Activated CD8-positive, alpha-beta T cell treated with anti-CD3 and anti-CD28 coated beads for 36 hours (primary cell): ENCODE measurements at regions not wholly inside any gene's neighbourhood (a gene's known extent, or its start where the extent isn't known, plus 50 kb on each side); places are given as distances from the start of the nearest gene placed in this dataset.

Experiments used
- ATAC-seq: fragments of 200-7000 bp; cut with Tn5 transposase; one replicate; pipeline ENCODE4 v1.10.0; 2021; ENCODE audit warnings: mild to moderate bottlenecking, moderate library complexity
- CTCF ChIA-PET: fragments of 350-600 bp; sonication (Branson Sonifier 250); formaldehyde crosslinking; loops from one replicate; lab custom pipeline; 2021; ENCODE audit warnings: antibody characterized with exemption; lab: Charles Lee
- POLR2A ChIA-PET: fragments of 350-600 bp; sonication (Branson Sonifier 250); formaldehyde crosslinking; loops from one replicate; lab custom pipeline; 2021; ENCODE audit warnings: antibody characterized with exemption; lab: Charles Lee
- DNase-seq: peaks from one replicate; pipeline ENCODE4 v3.0.0-alpha.2; 2020
- H3K27ac Mint-ChIP-seq: one replicate; pipeline ENCODE4 v1.8.0; 2021; ENCODE audit warnings: mild to moderate bottlenecking, mixed read lengths
- H3K27me3 Mint-ChIP-seq: one replicate; pipeline ENCODE4 v1.8.0; 2021; ENCODE audit warnings: mixed read lengths
- H3K36me3 Mint-ChIP-seq: one replicate; pipeline ENCODE4 v1.8.0; 2021; ENCODE audit warnings: low read depth, mixed read lengths
- H3K4me1 Mint-ChIP-seq: one replicate; pipeline ENCODE4 v1.8.0; 2021; ENCODE audit warnings: low read depth, mixed read lengths
- H3K4me3 Mint-ChIP-seq: one replicate; pipeline ENCODE4 v1.8.0; 2021; ENCODE audit warnings: mild to moderate bottlenecking, moderate library complexity, mixed read lengths
- H3K9me3 Mint-ChIP-seq: one replicate; pipeline ENCODE4 v1.8.0; 2021; ENCODE audit warnings: mixed read lengths
- CTCF ChIP-seq: fragments of 200-600 bp; IDR thresholded peaks from one replicate; pipeline ENCODE4 v1.8.0; 2022; ENCODE audit warnings: antibody characterized with exemption, mild to moderate bottlenecking
- intact Hi-C: fragments of 100-400 bp; cut with micrococcal nuclease; formaldehyde crosslinking; loops from one replicate; pipeline ENCODE4 v1.10.0; 2022

DNA sequence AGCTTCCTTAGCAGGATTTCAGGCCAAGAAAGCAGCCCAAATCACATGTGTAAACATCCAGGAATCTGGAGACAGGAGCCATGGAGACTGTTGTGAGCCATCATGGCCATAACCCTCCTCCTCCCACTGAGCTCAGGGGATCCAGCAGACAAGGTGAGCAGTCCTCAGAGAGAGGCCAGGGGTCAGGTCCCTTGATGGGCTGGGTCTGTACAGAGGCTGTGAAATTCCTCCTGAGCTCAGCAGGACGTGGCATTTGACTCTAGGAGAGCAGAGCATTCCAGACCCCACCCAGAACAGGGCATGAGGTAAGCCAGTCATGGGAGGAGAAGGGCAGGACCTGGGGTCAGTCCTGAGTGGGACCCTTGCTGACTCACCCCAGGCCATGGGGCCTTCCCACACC is 67.0 kb upstream of the ACAN start:
- intact Hi-C loops: no loop called here
- H3K4me3 Mint-ChIP-seq: no peak overlapping the region
- ChIA-PET POLR2A (no interaction called here), CTCF (no interaction called here)
- no peaks in the 10 kb centered on the region for H3K9me3 Mint-ChIP-seq
- H3K4me1 Mint-ChIP-seq: no peaks in the 10 kb centered on the region
- TF ChIP-seq CTCF: no peak
- DNase-seq (no peak), ATAC-seq (no peak)
- H3K36me3 Mint-ChIP-seq: no peaks in the 10 kb centered on the region
- H3K27me3 Mint-ChIP-seq: peaks cover 10% of the 10 kb centered on the region
- no peak overlapping the region for H3K27ac Mint-ChIP-seq

GRCh38 chr15:88738796-88739195 is 64.4 kb upstream of the ACAN start:
- Mint-ChIP-seq H3K4me3 (no peak overlapping the region), H3K27me3 (peaks cover 13% of the 10 kb centered on the region), H3K9me3 (no peaks in the 10 kb centered on the region), H3K4me1 (no peaks in the 10 kb centered on the region), H3K36me3 (no peaks in the 10 kb centered on the region), H3K27ac (no peak overlapping the region)
- no peak for DNase-seq
- ChIA-PET POLR2A (no interaction called here), CTCF (interaction anchor here (0.8 kb wide), 1 partner anchor 9 kb away, joined by 3 read pairs; no protein-coding TSS in a partner anchor)
- TF ChIP-seq CTCF: no peak
- intact Hi-C loops: no loop called here
- ATAC-seq: no peak

DNA sequence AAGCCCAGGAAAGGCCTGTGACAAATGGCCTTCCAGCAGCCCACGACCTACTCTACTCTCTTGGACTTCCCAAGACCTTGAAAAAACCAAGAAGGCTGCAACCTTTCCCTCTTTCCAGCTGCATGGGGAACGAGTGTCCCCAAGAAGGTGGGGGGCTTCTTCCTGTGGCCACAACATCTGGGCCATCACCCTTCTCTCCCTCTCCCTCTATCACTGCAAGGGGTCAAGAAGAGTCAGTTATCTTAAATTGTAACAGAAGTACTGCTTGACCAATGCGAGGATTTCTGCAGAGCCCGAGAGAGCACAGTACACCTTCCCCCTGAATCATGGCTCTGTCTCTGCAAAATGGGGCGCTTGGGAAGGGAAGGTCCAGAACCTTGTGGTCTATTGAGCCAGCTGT is 63.7 kb upstream of the ACAN start:
- no peak for TF ChIP-seq CTCF
- intact Hi-C loops: no loop called here
- H3K27ac Mint-ChIP-seq: no peak overlapping the region
- peaks cover 13% of the 10 kb centered on the region for H3K27me3 Mint-ChIP-seq
- DNase-seq: no peak
- H3K4me3 Mint-ChIP-seq: no peak overlapping the region
- H3K4me1 Mint-ChIP-seq: no peaks in the 10 kb centered on the region
- ChIA-PET POLR2A (no interaction called here), CTCF (interaction anchor here (0.8 kb wide), 1 partner anchor 8 kb away, joined by 3 read pairs; no protein-coding TSS in a partner anchor)
- ATAC-seq: no peak
- H3K36me3 Mint-ChIP-seq: no peaks in the 10 kb centered on the region
- H3K9me3 Mint-ChIP-seq: no peaks in the 10 kb centered on the region

GRCh38 chr15:88740356-88740755 is 62.9 kb upstream of the ACAN start:
- peaks cover 13% of the 10 kb centered on the region for H3K27me3 Mint-ChIP-seq
- ChIA-PET POLR2A (no interaction called here), CTCF (no interaction called here)
- TF ChIP-seq CTCF: no peak
- H3K4me1 Mint-ChIP-seq: no peaks in the 10 kb centered on the region
- H3K9me3 Mint-ChIP-seq: no peaks in the 10 kb centered on the region
- intact Hi-C loops: no loop called here
- no peak for DNase-seq
- no peak overlapping the region for H3K4me3 Mint-ChIP-seq
- ATAC-seq: no peak
- no peak overlapping the region for H3K27ac Mint-ChIP-seq
- H3K36me3 Mint-ChIP-seq: no peaks in the 10 kb centered on the region

DNA sequence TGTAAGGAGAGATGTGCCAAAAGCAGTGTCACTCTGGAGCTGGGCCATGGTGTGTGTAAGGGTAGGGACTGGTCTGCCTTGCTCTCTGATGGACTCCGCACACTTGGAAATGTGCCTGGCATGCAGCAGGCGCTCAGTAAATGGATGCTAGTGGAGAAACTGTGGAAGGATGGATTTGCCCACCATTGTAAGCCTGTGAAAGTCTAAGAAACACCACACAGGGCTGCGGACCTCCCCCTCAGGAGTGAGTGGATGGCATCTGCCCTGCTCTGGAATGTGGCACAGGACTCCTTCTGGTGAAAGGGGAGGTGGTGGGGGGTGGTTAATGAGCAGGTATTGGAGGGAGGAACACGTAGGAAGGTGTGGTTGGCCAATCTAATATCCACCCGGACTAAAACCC is 62.2 kb upstream of the ACAN start:
- ChIA-PET CTCF (no interaction called here), POLR2A (no interaction called here)
- H3K9me3 Mint-ChIP-seq: no peaks in the 10 kb centered on the region
- no peak for DNase-seq
- H3K4me1 Mint-ChIP-seq: no peaks in the 10 kb centered on the region
- no peak overlapping the region for H3K27ac Mint-ChIP-seq
- H3K27me3 Mint-ChIP-seq: peaks cover 13% of the 10 kb centered on the region
- intact Hi-C loops: no loop called here
- H3K4me3 Mint-ChIP-seq: no peak overlapping the region
- no peak for ATAC-seq
- H3K36me3 Mint-ChIP-seq: no peaks in the 10 kb centered on the region
- TF ChIP-seq CTCF: no peak
